ENCODE measurements at regions not wholly inside any gene's neighbourhood (a gene's known extent, or its start where the extent isn't known, plus 50 kb on each side); places are given as distances from the start of the nearest gene placed in this dataset.
A peak's percentile ranks its signal among the peaks of the same experiment; 100 is the strongest.

DNA sequence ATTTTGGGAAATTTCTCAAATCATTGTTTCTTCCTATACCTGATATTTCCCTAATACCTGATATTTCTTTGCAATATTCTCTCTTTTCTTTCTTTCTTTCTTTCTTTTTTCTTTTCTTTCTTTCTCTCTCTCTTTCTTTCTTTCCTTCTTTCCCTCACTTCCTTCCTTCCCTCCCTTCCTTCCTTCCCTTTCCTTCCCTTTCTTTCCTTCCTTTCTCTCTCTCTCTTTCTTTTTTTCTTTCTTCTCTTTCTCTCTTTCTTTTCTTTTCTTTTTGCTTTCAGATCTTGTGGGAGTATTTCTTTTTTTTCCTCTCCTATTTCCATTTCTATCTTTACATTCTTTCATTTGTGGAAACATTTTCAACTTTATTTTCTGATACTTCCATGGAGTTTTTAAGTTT lies 76.1 kb upstream of the ANKEF1 start (continued):
- no peak for TF ChIP-seq ZKSCAN3 (CRISPR knock-in tag; IDR thresholded peaks at IDR 0.05)
- no peak for TF ChIP-seq FOXM1 (IDR thresholded peaks at IDR 0.05; ENCODE audit: low read depth)
- no peak for TF ChIP-seq FOXM1 (CRISPR knock-in tag; IDR thresholded peaks at IDR 0.05; ENCODE audit: low read depth)
- no peak for TF ChIP-seq FOXK1 (CRISPR knock-in tag; IDR thresholded peaks at IDR 0.05; ENCODE audit: borderline replicate concordance)
- TF ChIP-seq, protein P1, sequence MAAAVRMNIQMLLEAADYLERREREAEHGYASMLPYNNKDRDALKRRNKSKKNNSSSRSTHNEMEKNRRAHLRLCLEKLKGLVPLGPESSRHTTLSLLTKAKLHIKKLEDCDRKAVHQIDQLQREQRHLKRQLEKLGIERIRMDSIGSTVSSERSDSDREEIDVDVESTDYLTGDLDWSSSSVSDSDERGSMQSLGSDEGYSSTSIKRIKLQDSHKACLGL (CRISPR knock-in tag; IDR thresholded peaks at IDR 0.05; ENCODE audit: borderline replicate concordance, poor library complexity, severe bottlenecking), result no peak
- TF ChIP-seq KLF13 (tag; IDR thresholded peaks at IDR 0.05; ENCODE audit: borderline replicate concordance, low read depth), result no peak
- no peak for TF ChIP-seq SMAD1 (IDR thresholded peaks at IDR 0.05; ENCODE audit: low read depth, low read length, partially characterized antibody)
- TF ChIP-seq OTX1 (CRISPR knock-in tag; IDR thresholded peaks at IDR 0.05), result no peak
- TF ChIP-seq SPI1 (IDR thresholded peaks at IDR 0.05; ENCODE audit: borderline replicate concordance, low read depth, low read length), result no peak
- TF ChIP-seq FOXK2 (conservative IDR thresholded peaks at IDR 0.05 in 1 of 2, IDR thresholded peaks at IDR 0.05 in 1 of 2; ENCODE audit: low read depth in 2 of 2), result no peak
- TF ChIP-seq ZC3H4 (CRISPR knock-in tag; IDR thresholded peaks at IDR 0.05; ENCODE audit: borderline replicate concordance), result no peak

DNA sequence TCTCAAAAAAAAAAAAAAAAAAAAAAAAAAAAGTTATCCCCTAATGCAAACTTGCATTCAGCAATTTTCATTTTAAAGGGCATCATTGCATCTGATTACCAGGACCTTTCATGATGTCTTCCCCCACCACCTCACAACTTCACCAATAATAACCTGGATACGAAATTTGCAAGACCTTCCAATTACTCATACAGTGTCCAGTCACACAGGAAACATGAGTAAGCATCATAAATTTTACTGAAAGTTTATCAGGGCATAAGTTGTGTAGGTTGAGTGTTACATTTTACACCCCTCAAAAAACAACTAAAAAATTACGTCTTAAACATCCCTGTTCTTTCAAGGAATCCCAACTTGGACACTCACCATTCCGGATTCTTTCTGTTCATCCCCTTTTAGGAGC lies 79.1 kb upstream of the ANKEF1 start:
- peak; percentile 64 for TF ChIP-seq FOSL1 (tag; conservative IDR thresholded peaks at IDR 0.05)
- peak; percentile 63 for TF ChIP-seq ETV1 (tag; conservative IDR thresholded peaks at IDR 0.05; ENCODE audit: low read depth)
- TF ChIP-seq, protein P2, sequence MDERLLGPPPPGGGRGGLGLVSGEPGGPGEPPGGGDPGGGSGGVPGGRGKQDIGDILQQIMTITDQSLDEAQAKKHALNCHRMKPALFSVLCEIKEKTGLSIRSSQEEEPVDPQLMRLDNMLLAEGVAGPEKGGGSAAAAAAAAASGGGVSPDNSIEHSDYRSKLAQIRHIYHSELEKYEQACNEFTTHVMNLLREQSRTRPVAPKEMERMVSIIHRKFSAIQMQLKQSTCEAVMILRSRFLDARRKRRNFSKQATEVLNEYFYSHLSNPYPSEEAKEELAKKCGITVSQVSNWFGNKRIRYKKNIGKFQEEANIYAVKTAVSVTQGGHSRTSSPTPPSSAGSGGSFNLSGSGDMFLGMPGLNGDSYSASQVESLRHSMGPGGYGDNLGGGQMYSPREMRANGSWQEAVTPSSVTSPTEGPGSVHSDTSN (CRISPR knock-in tag; IDR thresholded peaks at IDR 0.05; ENCODE audit: low read depth), result no peak
- TF ChIP-seq, protein P2 (tag; conservative IDR thresholded peaks at IDR 0.05; ENCODE audit: low read depth), result 0 out of 2 replicates have a peak, but pooled peaks have one; percentile 12
- TF ChIP-seq MEIS2 (IDR thresholded peaks at IDR 0.05; ENCODE audit: partially characterized antibody), result peak; percentile 38
- TF ChIP-seq POLR2AphosphoS5 (IDR thresholded peaks at IDR 0.05; ENCODE audit: control insufficient read depth, insufficient read depth, low read depth, low read length), result no peak
- Histone ChIP-seq H3K9me1 (ENCODE audit: control insufficient read depth, insufficient read depth, low read length) (no peaks in the 10 kb centered on the region), H3K9me3 (replicated peaks; ENCODE audit: control insufficient read depth, insufficient read depth, low read depth, low read length) (no peaks in the 10 kb centered on the region), H3K27me3 (ENCODE audit: control insufficient read depth in 2 of 2, insufficient read depth in 2 of 2, low read length in 2 of 2) (no peaks in the 10 kb centered on the region), H2AFZ (ENCODE audit: low read depth, low read length) (no peak overlapping the region), H3K4me2 (ENCODE audit: insufficient read depth, low read length) (no peak overlapping the region), H3K4me3 (no peak overlapping the region), H3K9ac (ENCODE audit: insufficient read depth in 1 of 2, low read depth in 2 of 2, low read length in 2 of 2) (no peak overlapping the region), H3K79me2 (ENCODE audit: control insufficient read depth, insufficient read depth, low read length) (no peaks in the 10 kb centered on the region), H3K36me3 (ENCODE audit: control insufficient read depth, insufficient read depth, low read length) (no peaks in the 10 kb centered on the region), H3K4me1 (replicated peaks in 1 of 2; ENCODE audit: control insufficient read depth in 2 of 2, insufficient read depth in 2 of 2, low read length in 2 of 2) (no peaks in the 10 kb centered on the region), H3K27ac (ENCODE audit: extremely low read depth, low read depth, low read length) (no peak overlapping the region), H4K20me1 (replicated peaks; ENCODE audit: control insufficient read depth, insufficient read depth, low read length) (no peaks in the 10 kb centered on the region)
- no peak for ATAC-seq
- in situ Hi-C loops (cut with MboI) (no loop called here), intact Hi-C loops (cut with micrococcal nuclease) (no loop called here)
- no peak for FAIRE-seq
- 0% methylated on average over 3 of the region's 3 CpGs for WGBS (ENCODE audit: insufficient coverage, low coverage, missing lambda C conversion rate)
- no TSS peak for BruUV-seq (replicated peaks)
- ChIA-PET POLR2A (no interaction called here), CTCF (ENCODE audit: low intra/inter-chr PET ratio) (no interaction called here)
- DNase-seq (ENCODE audit: extremely low read depth in 1 of 4, low spot score in 3 of 4), result no peak
